IPS-NIHi11 (cell line): ENCODE measurements at regions not wholly inside any gene's neighbourhood (a gene's known extent, or its start where the extent isn't known, plus 50 kb on each side); places are given as distances from the start of the nearest gene placed in this dataset.
"Not testable (repeated sequence)": the region's sequence is repeated elsewhere in the genome, so short reads cannot be mapped to it uniquely, and the experiment has no call there.

Experiments used
- DNase-seq: peaks from one replicate; pipeline ENCODE4 v3.0.0; 2012; ENCODE audit warnings: mixed read lengths, low spot score

GRCh38 chr10:64416011-64416410 lies 894.8 kb downstream of the REEP3 start:
- DNase-seq, result no peak

- no peak for DNase-seq
Observed at GRCh38 chr10:64419461-64419860, 898.3 kb downstream of the REEP3 start.

DNA sequence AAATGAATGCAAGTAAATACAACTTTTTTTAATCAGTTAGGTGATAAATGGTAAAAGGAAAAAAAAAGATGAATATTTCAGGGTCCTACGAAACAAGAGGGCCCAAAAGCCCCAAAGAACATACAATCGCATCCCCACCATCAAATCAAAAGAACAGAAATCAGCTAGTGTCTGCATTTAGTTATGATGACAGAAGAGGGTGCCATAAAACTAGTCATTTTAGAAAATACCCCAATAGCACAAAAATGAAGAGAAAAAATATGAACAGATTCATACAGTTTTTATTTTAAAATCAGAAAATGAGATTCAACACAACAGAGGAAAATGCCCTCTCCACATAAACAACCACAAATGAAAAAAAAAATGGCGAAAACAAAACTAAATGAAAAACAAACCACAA lies 905.5 kb downstream of the REEP3 start:
- no peak for DNase-seq

DNA sequence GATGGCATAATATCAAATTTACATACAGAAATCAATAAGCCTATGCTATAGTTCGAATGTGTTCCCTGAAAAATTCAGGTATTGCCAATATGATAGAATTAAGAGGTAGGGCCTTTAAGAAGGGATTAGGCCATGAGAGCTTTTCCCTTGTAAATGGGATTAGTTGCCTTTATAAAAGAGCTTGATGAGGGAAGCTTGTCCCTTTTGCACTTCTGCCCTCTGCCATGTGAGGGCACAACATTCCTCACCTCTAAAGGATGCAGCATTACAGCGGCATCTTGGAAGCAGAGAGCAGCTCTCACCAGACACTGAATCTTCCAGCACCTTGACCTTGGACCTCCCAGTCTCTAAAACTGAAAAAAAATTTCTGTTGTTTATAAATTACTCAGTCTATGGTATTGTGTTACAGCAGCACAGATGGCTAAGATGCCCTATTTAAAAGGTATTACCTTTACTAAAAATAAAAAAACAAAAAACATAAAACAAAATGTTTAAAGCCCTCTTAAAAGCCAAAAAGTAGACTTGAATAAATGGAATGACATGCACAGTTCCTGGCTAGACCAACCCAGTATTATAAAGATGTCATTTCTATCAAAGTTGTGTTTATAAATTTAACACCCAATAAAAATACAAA lies 909.6 kb downstream of the REEP3 start:
- peak; percentile 29 for DNase-seq

DNA sequence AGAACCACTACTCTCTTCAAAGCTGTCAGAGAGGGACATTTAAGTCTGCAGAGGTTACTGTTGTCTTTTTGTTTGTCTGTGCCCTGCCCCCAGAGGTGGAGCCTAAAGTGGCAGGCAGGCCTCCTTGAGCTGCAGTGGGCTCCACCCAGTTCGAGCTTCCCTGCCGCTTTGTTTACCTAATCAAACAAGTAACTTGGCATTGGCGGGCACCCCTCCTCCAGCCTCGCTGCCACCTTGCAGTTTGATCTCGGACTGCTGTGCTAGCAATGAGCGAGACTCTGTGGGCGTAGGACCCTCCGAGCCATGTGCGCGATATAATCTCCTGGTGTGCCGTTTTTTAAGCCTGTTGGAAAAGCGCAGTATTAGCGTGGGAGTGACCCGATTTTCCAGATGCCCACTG lies 920.7 kb downstream of the REEP3 start:
- DNase-seq, result not testable (repeated sequence)

DNA sequence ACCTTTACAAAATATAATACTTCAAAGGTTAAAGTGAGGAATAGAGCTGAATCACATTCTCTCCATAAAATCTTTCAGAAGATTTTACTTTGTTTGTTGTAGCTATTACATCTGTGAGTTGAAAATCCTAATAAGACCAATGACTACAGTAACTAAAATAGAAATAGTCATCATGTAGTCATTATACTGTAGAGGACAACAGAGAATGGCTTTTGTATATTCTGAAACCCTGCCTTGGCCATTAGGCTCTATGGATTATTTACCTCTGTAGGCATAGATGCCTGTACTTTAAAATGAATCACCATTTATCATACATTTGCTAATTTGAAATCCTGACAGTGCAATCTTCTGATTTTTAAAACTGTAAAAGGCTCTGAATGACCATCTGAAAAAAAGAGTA lies 923.0 kb downstream of the REEP3 start:
- no peak for DNase-seq

DNA sequence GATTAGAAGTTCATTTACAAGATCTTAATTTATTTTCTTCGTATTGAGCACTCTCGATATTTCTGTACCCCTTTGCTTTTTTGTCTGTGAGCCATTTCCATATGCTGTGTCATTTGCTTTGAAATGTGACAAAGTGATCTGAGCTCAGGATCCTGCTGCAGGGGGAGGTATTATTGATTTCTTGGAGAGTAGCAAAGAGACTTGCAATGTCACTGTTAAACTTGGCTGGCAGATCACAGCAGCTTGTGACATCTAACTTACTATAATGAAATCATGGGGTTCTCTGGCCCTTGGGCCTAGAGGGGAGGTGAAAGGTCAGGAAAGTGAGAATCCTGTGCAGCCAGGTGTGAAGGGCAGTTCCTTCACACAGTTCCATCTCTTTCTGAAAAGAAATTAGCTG lies 923.4 kb downstream of the REEP3 start:
- no peak for DNase-seq

DNA sequence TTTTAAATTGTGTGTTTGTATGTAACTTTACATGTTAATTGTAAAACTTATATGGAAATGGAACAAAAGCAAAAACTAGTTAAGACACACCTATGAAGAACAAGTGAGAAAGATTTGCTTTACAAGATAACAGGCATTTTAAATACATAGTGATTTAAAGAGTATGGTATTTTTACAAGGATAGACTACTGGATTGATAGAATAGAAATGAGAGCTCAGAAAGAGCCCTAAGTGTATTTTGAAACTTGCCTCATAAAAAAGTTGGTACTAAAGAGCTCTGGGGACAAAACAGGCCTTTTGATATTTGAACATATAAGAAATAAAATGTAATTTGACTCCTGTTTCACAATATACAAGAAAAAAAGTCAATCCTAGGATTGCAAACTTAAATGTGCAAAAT lies 928.4 kb downstream of the REEP3 start:
- no peak for DNase-seq

- DNase-seq, result no peak
Observed at GRCh38 chr10:64450312-64450711, 929.1 kb downstream of the REEP3 start.

DNA sequence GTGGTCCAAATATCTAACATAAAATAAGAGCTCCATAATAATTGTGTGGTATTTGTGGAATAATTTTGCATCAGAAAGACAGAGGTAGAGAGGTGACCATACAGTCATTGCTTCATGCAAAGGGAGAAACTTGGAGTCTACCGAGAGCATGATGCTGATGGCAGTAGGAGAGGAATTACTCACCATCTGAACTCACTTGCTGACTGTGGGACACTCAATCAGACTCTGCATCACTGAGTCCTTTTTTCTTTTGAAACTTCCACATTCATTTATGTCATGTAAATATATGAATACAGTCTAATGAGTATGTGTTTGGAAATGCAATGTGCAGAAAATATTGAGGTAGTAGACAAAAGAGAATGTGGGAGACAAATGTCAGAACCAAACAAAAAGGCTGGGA lies 933.8 kb downstream of the REEP3 start:
- DNase-seq, result no peak

GRCh38 chr10:64458306-64458705 lies 937.1 kb downstream of the REEP3 start:
- DNase-seq, result no peak

DNA sequence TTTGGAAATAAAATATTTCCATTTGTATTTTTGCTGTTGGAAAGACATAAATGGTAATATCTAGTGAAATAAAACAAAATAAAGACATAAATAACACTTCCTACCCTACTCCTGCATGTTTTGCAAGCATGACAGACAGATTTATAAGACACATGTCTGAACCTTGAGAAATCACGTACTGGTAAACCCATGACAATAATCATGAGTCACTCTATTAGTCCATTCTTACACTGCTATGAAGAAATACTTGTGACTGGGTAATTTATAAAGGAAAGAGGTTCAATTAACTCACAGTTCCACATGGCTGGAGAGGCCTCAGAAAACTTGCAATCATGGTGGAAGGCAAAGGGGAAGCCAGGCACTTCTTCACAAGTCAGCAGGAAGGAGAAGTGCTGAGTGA lies 942.2 kb downstream of the REEP3 start:
- DNase-seq, result no peak

DNA sequence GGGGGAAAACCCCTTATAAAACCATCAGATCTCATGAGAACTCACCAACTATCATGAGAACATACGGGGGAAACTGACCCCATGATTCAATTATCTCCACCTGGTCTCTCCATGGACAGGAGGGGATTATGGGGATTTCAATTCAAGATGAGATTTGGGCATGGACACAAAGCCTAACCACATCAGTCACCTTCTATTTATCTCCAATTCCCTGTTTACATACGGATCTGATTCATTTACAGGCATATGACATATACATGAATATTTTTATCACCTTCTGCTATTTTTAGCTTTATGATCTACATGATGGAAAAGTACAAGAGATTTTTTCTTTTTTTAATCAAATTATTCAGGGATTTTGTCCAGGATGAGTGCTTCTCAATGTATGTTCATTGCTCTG lies 944.5 kb downstream of the REEP3 start:
- DNase-seq, result no peak

GRCh38 chr10:64468219-64468618 lies 947.0 kb downstream of the REEP3 start:
- no peak for DNase-seq

GRCh38 chr10:64476506-64476905 lies 955.3 kb downstream of the REEP3 start:
- DNase-seq, result no peak

- DNase-seq, result no peak
Observed at GRCh38 chr10:64477791-64478190, 956.6 kb downstream of the REEP3 start.

- DNase-seq, result no peak
Observed at GRCh38 chr10:64484811-64485330, 963.7 kb downstream of the REEP3 start.

DNA sequence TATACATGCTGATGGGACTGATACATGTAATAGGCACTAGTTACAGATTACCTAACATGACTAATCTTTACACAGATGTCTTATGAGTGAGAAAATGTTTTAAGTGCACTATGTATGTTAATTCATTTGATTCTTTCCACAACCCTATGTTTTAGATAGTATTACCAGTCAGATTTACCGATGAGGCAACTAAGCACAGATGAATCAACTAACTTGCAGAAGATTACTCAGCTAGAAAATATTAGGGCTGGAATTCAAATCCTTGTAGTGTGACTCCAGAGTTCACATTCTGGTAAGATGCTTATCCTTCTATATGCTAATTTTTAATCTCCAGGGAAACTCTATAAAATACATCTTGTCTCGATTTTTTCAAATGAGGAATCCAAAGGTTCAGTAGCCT lies 964.9 kb downstream of the REEP3 start:
- DNase-seq, result no peak

- no peak for DNase-seq
Observed at GRCh38 chr10:64486901-64487300, 965.7 kb downstream of the REEP3 start.

- no peak for DNase-seq
Observed at GRCh38 chr10:64494901-64495300, 973.7 kb downstream of the REEP3 start.

GRCh38 chr10:64497306-64497705 lies 976.1 kb downstream of the REEP3 start:
- no peak for DNase-seq

DNA sequence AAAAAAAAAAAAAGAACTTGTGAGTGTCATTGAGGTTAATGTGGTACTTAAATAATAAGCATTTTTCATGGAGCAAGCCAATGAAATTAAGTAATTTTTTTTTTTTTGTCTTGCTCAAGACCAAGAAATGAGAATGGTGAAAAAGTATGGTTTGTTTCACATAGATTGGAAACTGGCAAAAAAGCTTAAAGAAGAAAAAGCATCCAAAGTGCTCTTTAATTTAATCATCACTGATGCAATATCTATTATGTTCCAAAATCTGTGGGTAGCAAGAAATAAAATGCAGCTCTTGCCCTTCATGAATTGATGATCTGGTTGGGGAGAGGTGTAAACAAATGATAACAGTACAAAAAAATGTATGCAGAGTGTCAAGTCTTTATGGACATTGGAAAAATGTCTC lies 980.6 kb downstream of the REEP3 start:
- no peak for DNase-seq

DNA sequence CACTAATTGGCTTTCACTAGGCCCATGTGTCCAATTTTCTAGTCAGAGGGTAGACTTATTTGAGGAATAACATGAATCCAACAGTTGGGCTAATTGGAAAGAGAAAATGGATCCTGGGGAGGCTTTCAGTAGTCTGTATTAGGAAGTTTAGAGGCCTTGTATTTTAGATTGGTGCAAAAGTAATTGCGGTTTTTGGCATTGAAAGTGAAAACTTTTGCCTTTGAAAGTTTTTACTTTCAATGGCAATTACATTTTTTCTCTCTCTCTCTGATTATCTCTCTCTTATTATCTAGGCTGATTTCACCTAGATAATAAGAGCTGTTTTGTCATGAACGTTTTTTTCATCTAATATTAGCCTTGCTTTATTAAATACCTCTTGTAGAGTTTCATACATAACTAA lies 981.7 kb downstream of the REEP3 start:
- no peak for DNase-seq

GRCh38 chr10:64503429-64503828 lies 982.2 kb downstream of the REEP3 start:
- DNase-seq, result no peak

GRCh38 chr10:64505501-64505900 lies 984.3 kb downstream of the REEP3 start:
- no peak for DNase-seq
